ENCODE measurements at regions not wholly inside any gene's neighbourhood (a gene's known extent, or its start where the extent isn't known, plus 50 kb on each side); places are given as distances from the start of the nearest gene placed in this dataset.

- H3K9ac ChIP-seq, result no peak overlapping the region
- DNase-seq (ENCODE audit: low spot score), result no peak
- H3F3A ChIP-seq (ENCODE audit: low read depth), result no peaks in the 10 kb centered on the region
- no peaks in the 10 kb centered on the region for H3K79me2 ChIP-seq (ENCODE audit: low read depth)
- Mint-ChIP-seq H3K4me3 (no peak overlapping the region), H3K9me3 (no peaks in the 10 kb centered on the region), H3K36me3 (peaks cover 8% of the 10 kb centered on the region), H3K4me1 (peaks cover 16% of the 10 kb centered on the region), H3K27me3 (ENCODE audit: insufficient read depth, low read depth) (peaks cover 3% of the 10 kb centered on the region), H3K27ac (no peak overlapping the region)
- H3K27me3 ChIP-seq, result no peaks in the 10 kb centered on the region
- H3K4me1 ChIP-seq, result no peaks in the 10 kb centered on the region
- H4K20me1 ChIP-seq (ENCODE audit: low read depth), result no peaks in the 10 kb centered on the region
- no peaks in the 10 kb centered on the region for H3K36me3 ChIP-seq
- H3K27ac ChIP-seq, result no peak overlapping the region
- H3K4me3 ChIP-seq, result no peak overlapping the region
- no peak for TF ChIP-seq EZH2phosphoT487 (IDR thresholded peaks at IDR 0.05)
- no peak for TF ChIP-seq EZH2 (IDR thresholded peaks at IDR 0.05)
- no peak for TF ChIP-seq CTCF (IDR thresholded peaks at IDR 0.05)
- H3K4me2 ChIP-seq, result no peak overlapping the region
- H3K9me3 ChIP-seq (ENCODE audit: low read depth), result no peaks in the 10 kb centered on the region
- no peak overlapping the region for H2AFZ ChIP-seq (replicated peaks)
Observed at GRCh38 chr11:122333467-122333866, 217.5 kb upstream of the BLID start.

GRCh38 chr11:122331079-122331478, 215.1 kb upstream of the BLID start:
- H3K9ac ChIP-seq, result no peak overlapping the region
- H2AFZ ChIP-seq (replicated peaks), result no peak overlapping the region
- no peaks in the 10 kb centered on the region for H3F3A ChIP-seq (ENCODE audit: low read depth)
- Mint-ChIP-seq H3K9me3 (no peaks in the 10 kb centered on the region), H3K4me3 (no peak overlapping the region), H3K27ac (no peak overlapping the region), H3K27me3 (ENCODE audit: insufficient read depth, low read depth) (peaks cover 3% of the 10 kb centered on the region), H3K36me3 (peaks cover 10% of the 10 kb centered on the region), H3K4me1 (peaks cover 9% of the 10 kb centered on the region)
- no peaks in the 10 kb centered on the region for H3K36me3 ChIP-seq
- no peaks in the 10 kb centered on the region for H3K4me1 ChIP-seq
- no peaks in the 10 kb centered on the region for H3K9me3 ChIP-seq (ENCODE audit: low read depth)
- no peak for DNase-seq (ENCODE audit: low spot score)
- no peaks in the 10 kb centered on the region for H4K20me1 ChIP-seq (ENCODE audit: low read depth)
- no peaks in the 10 kb centered on the region for H3K27me3 ChIP-seq
- H3K4me3 ChIP-seq, result no peak overlapping the region
- TF ChIP-seq EZH2phosphoT487 (IDR thresholded peaks at IDR 0.05), result no peak
- no peak for TF ChIP-seq CTCF (IDR thresholded peaks at IDR 0.05)
- no peak for TF ChIP-seq EZH2 (IDR thresholded peaks at IDR 0.05)
- H3K27ac ChIP-seq, result no peak overlapping the region
- H3K79me2 ChIP-seq (ENCODE audit: low read depth), result no peaks in the 10 kb centered on the region
- no peak overlapping the region for H3K4me2 ChIP-seq

GRCh38 chr11:122330279-122330965, 214.4 kb upstream of the BLID start:
- no peak overlapping the region for H3K4me2 ChIP-seq
- no peaks in the 10 kb centered on the region for H3K27me3 ChIP-seq
- H3K4me1 Mint-ChIP-seq, result peaks cover 6% of the 10 kb centered on the region

More at GRCh38 chr11:122330279-122330965, 214.4 kb upstream of the BLID start:
- H3K4me3 ChIP-seq, result no peak overlapping the region
- H3K4me3 Mint-ChIP-seq, result no peak overlapping the region
- H3K36me3 Mint-ChIP-seq, result peaks cover 11% of the 10 kb centered on the region
- no peaks in the 10 kb centered on the region for H4K20me1 ChIP-seq (ENCODE audit: low read depth)
- H3K27ac Mint-ChIP-seq, result no peak overlapping the region
- no peaks in the 10 kb centered on the region for H3K4me1 ChIP-seq
- no peaks in the 10 kb centered on the region for H3K79me2 ChIP-seq (ENCODE audit: low read depth)
- H3K9me3 ChIP-seq (ENCODE audit: low read depth), result no peaks in the 10 kb centered on the region
- no peak overlapping the region for H3K9ac ChIP-seq
- H3K9me3 Mint-ChIP-seq, result peaks cover 4% of the 10 kb centered on the region
- H2AFZ ChIP-seq (replicated peaks), result no peak overlapping the region
- no peak overlapping the region for H3K27ac ChIP-seq
- TF ChIP-seq EZH2phosphoT487 (IDR thresholded peaks at IDR 0.05), result no peak
- no peak for TF ChIP-seq EZH2 (IDR thresholded peaks at IDR 0.05)
- TF ChIP-seq CTCF (IDR thresholded peaks at IDR 0.05), result no peak
- peaks cover 3% of the 10 kb centered on the region for H3K27me3 Mint-ChIP-seq (ENCODE audit: insufficient read depth, low read depth)
- no peak for DNase-seq (ENCODE audit: low spot score)
- H3K36me3 ChIP-seq, result no peaks in the 10 kb centered on the region
- no peaks in the 10 kb centered on the region for H3F3A ChIP-seq (ENCODE audit: low read depth)
